NCI-H345 (cell line): ENCODE measurements at regions not wholly inside any gene's neighbourhood (a gene's known extent, or its start where the extent isn't known, plus 50 kb on each side); places are given as distances from the start of the nearest gene placed in this dataset.
A peak's percentile ranks its signal among the peaks of the same experiment; 100 is the strongest.

Experiments used
- DNase-seq: peaks from one replicate; lab custom pipeline; 2025; lab: John Stamatoyannopoulos, UW

- DNase-seq: no peak
Observed at GRCh38 chr5:3321119-3321760, 274.4 kb upstream of the IRX1 start.

DNA sequence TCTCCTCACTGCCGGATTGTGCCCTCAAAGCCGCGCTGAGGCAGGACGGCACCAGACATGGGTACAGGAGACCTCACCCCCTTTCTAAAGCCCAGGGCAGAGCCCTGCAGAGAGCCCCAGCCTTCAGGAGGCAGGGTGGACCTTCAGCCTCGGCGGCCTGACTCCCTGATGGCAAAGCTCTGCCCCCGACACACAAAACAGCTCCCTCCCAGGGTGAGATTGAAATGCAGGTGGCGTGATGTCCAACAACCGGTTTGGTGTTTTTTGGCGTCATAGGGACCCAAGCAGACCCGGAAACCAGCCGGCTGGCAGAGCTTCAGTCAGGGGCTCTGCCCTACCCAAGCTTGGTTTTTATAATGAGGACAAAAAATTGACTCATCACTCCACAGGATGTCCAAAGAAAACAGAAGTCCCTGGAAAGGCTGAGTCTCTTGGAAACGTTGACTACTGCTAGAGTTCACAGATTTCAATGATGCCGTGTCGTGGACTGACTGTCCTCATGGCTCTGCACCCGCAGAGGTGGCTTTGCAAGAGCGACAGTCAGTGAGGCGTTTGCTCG lies 275.2 kb upstream of the IRX1 start:
- DNase-seq: no peak

- no peak for DNase-seq
Observed at GRCh38 chr5:3317051-3317795, 278.4 kb upstream of the IRX1 start.

GRCh38 chr5:3313569-3313968 lies 282.1 kb upstream of the IRX1 start:
- DNase-seq: no peak

DNA sequence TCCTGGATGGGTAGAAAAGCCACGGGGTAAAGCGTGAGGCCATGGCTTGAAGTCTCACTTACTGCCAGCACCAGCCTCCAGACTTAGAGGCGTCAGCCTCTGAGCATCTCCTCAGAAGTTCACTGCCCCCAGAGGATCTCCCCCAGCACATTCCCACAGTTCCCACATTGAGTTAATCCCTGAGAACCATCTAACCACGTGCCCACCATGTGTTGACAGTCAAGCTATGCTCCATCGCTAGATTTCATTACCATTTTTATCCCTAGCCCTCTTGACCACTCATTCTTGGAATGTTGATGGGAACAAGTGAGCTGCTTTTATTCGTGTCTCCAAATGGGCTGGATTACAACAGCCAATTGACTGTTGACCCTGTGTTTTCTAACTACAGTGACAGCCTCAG lies 283.3 kb upstream of the IRX1 start:
- DNase-seq: no peak

GRCh38 chr5:3311433-3311832 lies 284.2 kb upstream of the IRX1 start:
- no peak for DNase-seq

- peak; percentile 74 for DNase-seq
Observed at GRCh38 chr5:3310541-3311261, 284.9 kb upstream of the IRX1 start.

DNA sequence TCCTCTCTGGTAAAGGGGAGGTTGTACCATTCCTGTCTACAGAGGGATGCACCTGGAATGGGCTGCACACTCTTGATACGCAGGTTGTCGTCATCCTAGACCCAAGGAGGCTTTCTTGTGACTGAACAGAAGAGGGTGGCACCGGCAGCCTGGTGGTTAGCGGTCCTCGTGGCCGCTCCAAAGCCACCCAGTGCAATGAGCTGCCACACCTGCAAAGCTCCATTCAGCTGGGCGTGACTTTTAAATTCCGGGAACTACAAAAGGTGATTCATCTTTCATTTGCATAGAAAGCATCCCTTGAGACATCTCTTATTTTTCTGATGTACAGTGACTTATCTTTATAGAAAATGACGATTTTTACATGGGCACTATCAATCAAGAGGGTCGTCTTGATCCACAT lies 286.1 kb upstream of the IRX1 start:
- no peak for DNase-seq

DNA sequence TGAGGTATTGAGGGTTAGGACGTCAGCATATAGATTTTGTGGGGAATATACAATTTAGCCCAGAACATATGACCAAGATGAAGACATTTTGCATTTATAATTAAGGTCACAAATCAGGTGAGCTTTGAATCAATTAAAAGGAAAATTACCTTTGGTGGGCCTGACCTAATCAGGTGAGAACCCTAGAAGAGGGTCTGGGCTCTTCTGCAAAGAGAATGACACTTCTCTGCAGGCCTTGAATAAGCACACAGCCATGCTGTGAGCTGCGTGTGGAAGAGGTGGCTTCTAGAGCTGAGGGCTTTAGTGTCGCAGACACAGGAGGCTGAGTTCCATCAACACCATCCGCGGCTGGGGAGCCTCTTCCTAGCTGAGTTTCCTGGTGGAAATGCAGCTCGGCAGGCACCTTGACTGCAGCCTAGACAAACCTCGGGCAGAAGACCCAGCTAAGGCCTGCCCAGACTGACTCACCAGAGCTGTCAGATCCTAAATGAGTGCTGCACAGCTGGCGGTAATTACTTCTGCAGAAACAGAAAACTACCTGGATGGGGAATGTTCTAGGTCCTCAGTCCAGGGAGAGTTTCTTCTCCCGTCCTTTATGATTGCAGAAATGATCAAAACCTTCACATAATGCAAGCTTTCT lies 287.5 kb upstream of the IRX1 start:
- DNase-seq: no peak

- no peak for DNase-seq
Observed at GRCh38 chr5:3305432-3305831, 290.2 kb upstream of the IRX1 start.

DNA sequence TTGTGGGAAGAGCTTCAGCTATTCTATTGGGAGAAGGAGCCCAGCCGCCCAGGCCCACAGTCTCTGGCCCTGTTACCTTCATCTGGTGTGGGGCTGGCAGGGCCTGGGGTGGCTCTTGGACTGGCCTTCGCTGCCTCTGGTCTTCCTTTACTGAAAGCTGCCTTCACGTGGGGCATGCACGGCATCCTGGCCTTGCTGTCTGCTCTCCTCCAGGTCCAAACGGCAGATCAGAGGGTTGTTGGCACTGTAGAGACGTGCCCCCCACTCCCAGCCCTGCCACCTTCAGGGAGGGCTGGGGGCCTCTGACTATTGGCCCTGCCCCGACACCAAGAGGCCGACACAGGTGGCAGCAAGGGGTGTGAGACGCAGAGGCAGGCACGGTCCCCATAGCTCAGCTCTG lies 291.3 kb upstream of the IRX1 start:
- DNase-seq: no peak

GRCh38 chr5:3303777-3304176 lies 291.9 kb upstream of the IRX1 start:
- DNase-seq: no peak

GRCh38 chr5:3302228-3302627 lies 293.4 kb upstream of the IRX1 start:
- DNase-seq: no peak

DNA sequence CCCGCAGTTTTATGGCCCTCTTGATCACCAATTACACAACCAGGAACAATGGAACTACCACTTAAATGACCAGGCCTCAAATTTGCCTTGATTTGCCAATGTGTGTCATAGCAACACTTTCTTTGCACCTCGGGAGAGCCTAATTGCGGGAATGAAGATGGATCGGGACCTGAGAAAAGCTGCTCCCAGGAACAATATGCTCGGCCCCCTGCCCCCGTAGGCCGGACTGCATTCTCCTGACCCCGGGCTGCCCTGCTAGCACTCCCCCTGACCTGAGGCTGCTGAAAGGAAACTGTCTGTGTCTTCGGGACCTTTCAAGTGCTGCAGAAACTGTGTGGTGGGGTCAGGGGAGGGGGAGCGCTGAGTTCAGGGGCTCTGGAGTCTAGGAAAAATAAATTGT lies 294.3 kb upstream of the IRX1 start:
- no peak for DNase-seq

DNA sequence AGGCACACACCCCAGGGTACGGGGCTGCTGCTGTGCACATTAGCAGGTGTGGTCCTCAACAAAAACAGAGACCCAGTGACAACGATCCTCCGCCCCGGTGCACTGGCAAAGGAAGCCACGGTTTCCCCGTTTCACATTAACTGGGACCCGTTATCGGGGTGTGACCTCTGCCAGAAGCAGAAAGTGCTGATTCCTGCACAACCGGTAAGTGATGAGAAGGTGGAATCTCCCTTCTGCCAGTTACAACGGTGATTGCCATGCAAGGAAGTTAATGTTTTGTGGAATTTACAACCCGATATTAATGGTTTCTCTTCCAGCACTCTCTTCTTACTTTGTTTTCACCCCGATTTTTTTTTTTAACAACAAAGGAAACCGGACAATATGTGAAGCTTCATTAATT lies 294.9 kb upstream of the IRX1 start:
- DNase-seq: no peak

GRCh38 chr5:3299441-3299840 lies 296.2 kb upstream of the IRX1 start:
- no peak for DNase-seq

DNA sequence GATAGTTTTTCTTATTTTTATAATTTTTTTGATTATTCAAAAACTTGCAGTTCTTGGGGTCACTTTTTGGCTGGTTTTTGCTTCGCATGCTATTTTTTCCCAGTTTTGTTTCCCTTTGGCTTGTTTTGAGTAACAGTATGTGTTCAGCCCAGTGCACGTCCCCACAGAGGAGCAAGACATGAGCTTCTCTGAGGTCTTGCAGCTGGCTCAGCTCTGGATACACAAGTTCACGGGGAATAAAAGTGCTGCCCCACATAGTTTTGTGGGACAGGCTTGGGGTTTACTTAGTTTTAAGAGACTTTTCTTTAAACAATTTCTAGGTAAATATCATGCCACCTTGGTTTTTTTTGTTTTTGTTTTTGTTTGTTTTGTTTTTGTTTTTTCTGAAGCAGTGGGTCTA lies 297.8 kb upstream of the IRX1 start:
- no peak for DNase-seq

DNA sequence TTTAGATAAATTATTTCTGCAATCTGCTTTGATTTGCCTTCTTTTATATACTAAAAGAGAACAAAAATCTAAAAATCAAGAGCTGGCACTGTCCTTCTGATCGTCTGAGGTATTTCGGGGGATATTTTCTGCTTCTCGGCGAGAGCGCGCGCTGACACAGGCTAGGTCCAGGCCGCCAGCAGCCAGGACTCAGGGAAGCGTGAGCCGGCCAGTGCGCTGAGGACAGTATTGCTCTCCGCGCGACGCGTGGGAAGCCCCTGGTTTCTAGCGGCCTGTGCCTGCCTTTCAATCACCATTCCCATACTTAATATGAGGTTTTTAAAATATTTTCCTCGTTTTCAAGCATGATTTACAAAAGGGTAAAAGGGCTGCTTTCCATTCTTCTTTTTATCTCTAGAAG lies 307.3 kb upstream of the IRX1 start:
- DNase-seq: no peak

- DNase-seq: no peak
Observed at GRCh38 chr5:3287516-3287915, 308.1 kb upstream of the IRX1 start.

DNA sequence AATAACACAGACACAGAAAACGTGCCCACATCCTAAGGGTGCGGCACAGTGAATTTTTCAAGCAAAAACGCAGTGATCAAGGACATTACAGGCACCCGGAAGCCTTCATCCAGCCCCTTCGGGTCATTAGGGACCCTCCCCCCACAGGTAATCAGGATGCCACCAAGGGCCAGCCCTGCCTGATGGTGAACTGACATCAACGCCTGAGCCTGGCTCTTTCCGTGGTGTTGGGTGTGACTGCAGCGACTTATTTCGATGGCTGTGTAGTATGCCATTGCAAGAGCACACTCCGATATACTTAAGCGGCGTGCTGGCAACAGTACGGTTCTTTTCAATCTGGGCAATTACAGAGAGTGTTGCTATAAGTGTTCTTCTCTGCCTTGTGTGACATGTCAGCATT lies 310.0 kb upstream of the IRX1 start:
- DNase-seq: no peak

DNA sequence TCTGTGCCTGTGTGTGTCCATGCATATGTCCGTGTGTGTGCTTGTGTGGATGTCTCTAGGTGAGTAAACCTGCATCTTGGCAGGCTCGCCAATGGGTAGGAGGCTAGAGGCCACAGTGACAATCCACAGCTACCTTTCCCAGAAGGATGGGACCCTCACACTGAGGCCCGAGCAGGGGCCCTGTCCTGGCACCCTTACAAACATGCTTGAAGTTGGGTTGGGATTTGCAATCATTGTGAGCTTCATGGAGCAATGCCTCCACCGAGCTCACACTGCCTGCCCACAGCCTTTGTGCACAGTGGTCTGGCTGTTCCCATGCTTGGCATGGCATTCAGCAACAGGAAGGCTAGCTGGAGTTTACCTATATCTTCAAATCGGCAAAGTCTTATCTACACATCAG lies 311.1 kb upstream of the IRX1 start:
- no peak for DNase-seq

DNA sequence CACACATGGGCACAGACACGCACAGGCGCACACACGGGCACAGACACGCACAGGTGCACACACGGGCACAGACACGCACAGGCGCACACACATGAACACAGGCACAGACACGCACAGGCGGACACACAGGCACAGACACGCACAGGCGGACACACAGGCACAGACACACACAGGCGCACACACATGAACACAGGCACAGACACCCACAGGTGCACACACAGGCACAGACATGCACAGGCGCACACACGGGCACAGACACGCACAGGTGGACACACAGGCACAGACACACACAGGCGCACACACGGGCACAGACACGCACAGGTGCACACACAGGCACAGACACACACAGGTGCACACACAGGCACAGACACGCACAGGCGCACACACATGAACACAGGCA lies 312.8 kb upstream of the IRX1 start:
- DNase-seq: no peak

- DNase-seq: no peak
Observed at GRCh38 chr5:3281366-3281765, 314.3 kb upstream of the IRX1 start.
